ENCODE measurements at regions not wholly inside any gene's neighbourhood (a gene's known extent, or its start where the extent isn't known, plus 50 kb on each side); places are given as distances from the start of the nearest gene placed in this dataset.

GRCh38 chr12:89103831-89104230 lies 248.5 kb downstream of the DUSP6 start:
- Histone ChIP-seq H3K9ac (ENCODE audit: low read length) (no peak overlapping the region), H3K4me1 (ENCODE audit: control insufficient read depth in 1 of 2, insufficient read depth in 2 of 2, low read length in 2 of 2) (peaks cover under 1% of the 10 kb centered on the region in 2 experiments), H3K27me3 (ENCODE audit: insufficient read depth, low read length) (no peaks in the 10 kb centered on the region), H3K4me2 (ENCODE audit: low read length) (no peak overlapping the region), H4K91ac (ENCODE audit: low read depth, low read length) (no peak overlapping the region), H2AFZ (ENCODE audit: insufficient read depth, low read length, poor library complexity) (no peak overlapping the region), H3K4ac (ENCODE audit: low read depth, low read length) (no peak overlapping the region), H3K79me2 (ENCODE audit: control insufficient read depth, insufficient read depth, low read length, poor library complexity) (no peaks in the 10 kb centered on the region), H2BK5ac (ENCODE audit: low read depth, low read length, poor library complexity) (no peak overlapping the region), H3K4me3 (ENCODE audit: low read depth, low read length) (no peak overlapping the region), H3K23ac (ENCODE audit: low read length) (no peak overlapping the region), H2AK5ac (ENCODE audit: low read length) (no peak overlapping the region), H3K9me3 (ENCODE audit: insufficient read depth, low read depth, low read length) (no peaks in the 10 kb centered on the region), H2BK12ac (ENCODE audit: low read length) (no peak overlapping the region), H4K8ac (ENCODE audit: low read depth, low read length) (no peak overlapping the region), H2BK120ac (ENCODE audit: insufficient read depth, low read length, poor library complexity) (no peak overlapping the region), H3K27ac (ENCODE audit: low read depth, low read length) (no peak overlapping the region), H3K79me1 (ENCODE audit: low read length) (no peaks in the 10 kb centered on the region), H3K14ac (ENCODE audit: low read length) (no peak overlapping the region), H4K12ac (ENCODE audit: low read depth, low read length) (no peak overlapping the region), H3K18ac (ENCODE audit: low read length) (no peak overlapping the region), H3K36me3 (ENCODE audit: control insufficient read depth in 1 of 2, insufficient read depth in 2 of 2, low read length in 2 of 2) (no peaks in the 10 kb centered on the region)
- no CpG with 5 or more reads among the region's 5 CpGs for WGBS (ENCODE audit: extremely low coverage, insufficient coverage, insufficient read length)
- DNase-seq, result no peak

- no peaks in the 10 kb centered on the region for H3K36me3 ChIP-seq (ENCODE audit: control insufficient read depth in 1 of 2, insufficient read depth in 2 of 2, low read length in 2 of 2)
- no peak overlapping the region for H2BK5ac ChIP-seq (ENCODE audit: low read depth, low read length, poor library complexity)
- no peak overlapping the region for H3K4me2 ChIP-seq (ENCODE audit: low read length)
- no peak overlapping the region for H3K27ac ChIP-seq (ENCODE audit: low read depth, low read length)
- no peak overlapping the region for H3K4me3 ChIP-seq (ENCODE audit: low read depth, low read length)
- no peak overlapping the region for H3K14ac ChIP-seq (ENCODE audit: low read length)
- H4K12ac ChIP-seq (ENCODE audit: low read depth, low read length), result no peak overlapping the region
- H3K9me3 ChIP-seq (ENCODE audit: insufficient read depth, low read depth, low read length), result no peaks in the 10 kb centered on the region
- no peak overlapping the region for H2AK5ac ChIP-seq (ENCODE audit: low read length)
- H3K9ac ChIP-seq (ENCODE audit: low read length), result no peak overlapping the region
- WGBS (ENCODE audit: extremely low coverage, insufficient coverage, insufficient read length), result no CpG with 5 or more reads among the region's 4 CpGs
- no peak overlapping the region for H4K8ac ChIP-seq (ENCODE audit: low read depth, low read length)
- H2AFZ ChIP-seq (ENCODE audit: insufficient read depth, low read length, poor library complexity), result no peak overlapping the region
- no peak overlapping the region for H3K23ac ChIP-seq (ENCODE audit: low read length)
- H2BK120ac ChIP-seq (ENCODE audit: insufficient read depth, low read length, poor library complexity), result no peak overlapping the region
- DNase-seq, result no peak
- no peaks in the 10 kb centered on the region for H3K27me3 ChIP-seq (ENCODE audit: insufficient read depth, low read length)
- H3K18ac ChIP-seq (ENCODE audit: low read length), result no peak overlapping the region
- no peak overlapping the region for H2BK12ac ChIP-seq (ENCODE audit: low read length)
- H3K4me1 ChIP-seq (ENCODE audit: control insufficient read depth in 1 of 2, insufficient read depth in 2 of 2, low read length in 2 of 2), result peaks cover 4% of the 10 kb centered on the region in 2 experiments
- no peaks in the 10 kb centered on the region for H3K79me1 ChIP-seq (ENCODE audit: low read length)
- no peaks in the 10 kb centered on the region for H3K79me2 ChIP-seq (ENCODE audit: control insufficient read depth, insufficient read depth, low read length, poor library complexity)
- no peak overlapping the region for H4K91ac ChIP-seq (ENCODE audit: low read depth, low read length)
- H3K4ac ChIP-seq (ENCODE audit: low read depth, low read length), result no peak overlapping the region
Observed at GRCh38 chr12:89101440-89101839, 250.9 kb downstream of the DUSP6 start.

- Histone ChIP-seq H3K79me2 (ENCODE audit: control insufficient read depth, insufficient read depth, low read length, poor library complexity) (no peaks in the 10 kb centered on the region), H3K79me1 (ENCODE audit: low read length) (no peaks in the 10 kb centered on the region), H2BK120ac (ENCODE audit: insufficient read depth, low read length, poor library complexity) (no peak overlapping the region), H3K9ac (ENCODE audit: low read length) (no peak overlapping the region), H3K4me1 (ENCODE audit: control insufficient read depth in 1 of 2, insufficient read depth in 2 of 2, low read length in 2 of 2) (peaks cover 4% of the 10 kb centered on the region in 2 experiments), H4K12ac (ENCODE audit: low read depth, low read length) (no peak overlapping the region), H3K18ac (ENCODE audit: low read length) (no peak overlapping the region), H3K36me3 (ENCODE audit: control insufficient read depth in 1 of 2, insufficient read depth in 2 of 2, low read length in 2 of 2) (no peaks in the 10 kb centered on the region), H4K91ac (ENCODE audit: low read depth, low read length) (no peak overlapping the region), H3K27ac (ENCODE audit: low read depth, low read length) (no peak overlapping the region), H3K9me3 (ENCODE audit: insufficient read depth, low read depth, low read length) (no peaks in the 10 kb centered on the region), H2AFZ (ENCODE audit: insufficient read depth, low read length, poor library complexity) (no peak overlapping the region), H3K4me2 (ENCODE audit: low read length) (no peak overlapping the region), H2BK12ac (ENCODE audit: low read length) (no peak overlapping the region), H3K27me3 (ENCODE audit: insufficient read depth, low read length) (no peaks in the 10 kb centered on the region), H3K14ac (ENCODE audit: low read length) (no peak overlapping the region), H4K8ac (ENCODE audit: low read depth, low read length) (no peak overlapping the region), H2AK5ac (ENCODE audit: low read length) (no peak overlapping the region), H3K4me3 (ENCODE audit: low read depth, low read length) (no peak overlapping the region), H3K4ac (ENCODE audit: low read depth, low read length) (no peak overlapping the region), H3K23ac (ENCODE audit: low read length) (no peak overlapping the region), H2BK5ac (ENCODE audit: low read depth, low read length, poor library complexity) (no peak overlapping the region)
- DNase-seq, result no peak
- no CpG with 5 or more reads among the region's 13 CpGs for WGBS (ENCODE audit: extremely low coverage, insufficient coverage, insufficient read length)
Observed at GRCh38 chr12:89098441-89099112, 253.7 kb downstream of the DUSP6 start.

GRCh38 chr12:89092297-89092696 lies 260.0 kb downstream of the DUSP6 start:
- H3K79me2 ChIP-seq (ENCODE audit: control insufficient read depth, insufficient read depth, low read length, poor library complexity), result no peaks in the 10 kb centered on the region
- no peaks in the 10 kb centered on the region for H3K79me1 ChIP-seq (ENCODE audit: low read length)
- H3K4me1 ChIP-seq (ENCODE audit: control insufficient read depth in 1 of 2, insufficient read depth in 2 of 2, low read length in 2 of 2), result peaks cover 0 to 2% of the 10 kb centered on the region in 2 experiments
- no peak overlapping the region for H2BK5ac ChIP-seq (ENCODE audit: low read depth, low read length, poor library complexity)
- H3K4me3 ChIP-seq (ENCODE audit: low read depth, low read length), result no peak overlapping the region
- H3K9ac ChIP-seq (ENCODE audit: low read length), result no peak overlapping the region
- no peak overlapping the region for H2AK5ac ChIP-seq (ENCODE audit: low read length)
- H3K23ac ChIP-seq (ENCODE audit: low read length), result no peak overlapping the region
- peaks cover 0 to 2% of the 10 kb centered on the region in 2 experiments for H3K36me3 ChIP-seq (ENCODE audit: control insufficient read depth in 1 of 2, insufficient read depth in 2 of 2, low read length in 2 of 2)
- no peak overlapping the region for H2BK120ac ChIP-seq (ENCODE audit: insufficient read depth, low read length, poor library complexity)
- H3K18ac ChIP-seq (ENCODE audit: low read length), result no peak overlapping the region
- H4K91ac ChIP-seq (ENCODE audit: low read depth, low read length), result no peak overlapping the region
- H2BK12ac ChIP-seq (ENCODE audit: low read length), result no peak overlapping the region
- H4K8ac ChIP-seq (ENCODE audit: low read depth, low read length), result no peak overlapping the region
- no peak overlapping the region for H3K27ac ChIP-seq (ENCODE audit: low read depth, low read length)
- H2AFZ ChIP-seq (ENCODE audit: insufficient read depth, low read length, poor library complexity), result no peak overlapping the region
- H4K12ac ChIP-seq (ENCODE audit: low read depth, low read length), result no peak overlapping the region
- no peak overlapping the region for H3K4me2 ChIP-seq (ENCODE audit: low read length)
- no peak for DNase-seq
- no peak overlapping the region for H3K14ac ChIP-seq (ENCODE audit: low read length)
- H3K27me3 ChIP-seq (ENCODE audit: insufficient read depth, low read length), result no peaks in the 10 kb centered on the region
- no peak overlapping the region for H3K4ac ChIP-seq (ENCODE audit: low read depth, low read length)
- H3K9me3 ChIP-seq (ENCODE audit: insufficient read depth, low read depth, low read length), result peaks cover 6% of the 10 kb centered on the region
- WGBS (ENCODE audit: extremely low coverage, insufficient coverage, insufficient read length), result no CpG with 5 or more reads among the region's 2 CpGs

All from trophoblast cell (in vitro differentiated cells and primary cell).